ENCODE measurements at regions not wholly inside any gene's neighbourhood (a gene's known extent, or its start where the extent isn't known, plus 50 kb on each side); places are given as distances from the start of the nearest gene placed in this dataset.

DNA sequence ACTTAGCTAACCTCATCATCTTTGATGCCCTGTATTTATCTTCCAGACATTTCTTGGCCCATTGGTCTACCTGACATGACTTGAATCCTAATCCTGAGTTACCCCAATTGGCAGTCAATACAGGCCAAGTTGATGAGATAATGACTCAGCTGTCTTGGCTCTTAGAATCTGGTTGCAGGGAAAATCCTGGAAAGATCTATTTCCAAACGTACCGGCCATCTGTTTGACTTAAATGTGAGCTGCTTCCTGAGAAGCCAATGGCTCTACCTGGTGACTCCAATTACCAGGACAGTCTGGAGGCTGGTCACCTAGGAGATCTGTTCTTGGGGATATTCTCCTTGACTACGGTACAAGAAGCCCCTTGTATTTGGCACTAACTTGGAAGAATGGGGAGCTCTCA, 475.2 kb upstream of the BRINP1 start:
- Histone ChIP-seq H3K9ac (ENCODE audit: low read depth in 1 of 2, low read length in 2 of 2) (no peak overlapping the region), H3K4me1 (ENCODE audit: control insufficient read depth in 4 of 4, insufficient read depth in 4 of 4, low read length in 3 of 4) (no peaks in the 10 kb centered on the region), H3K9me3 (ENCODE audit: control insufficient read depth in 4 of 4, low read length in 3 of 4) (peaks cover 0 to 6% (median 5%) of the 10 kb centered on the region in 4 donors), H3K27ac (ENCODE audit: low read depth in 1 of 2, low read length in 2 of 2) (no peak overlapping the region), H3K27me3 (ENCODE audit: control insufficient read depth in 4 of 4, insufficient read depth in 4 of 4, low read length in 3 of 4) (no peaks in the 10 kb centered on the region), H3K4me3 (ENCODE audit: low read depth in 1 of 3, low read length in 3 of 3) (no peak overlapping the region), H3K36me3 (ENCODE audit: control insufficient read depth in 4 of 4, insufficient read depth in 3 of 4, low read depth in 1 of 4, low read length in 3 of 4) (no peaks in the 10 kb centered on the region)
- WGBS = 67% methylated on average over 3 of the region's 3 CpGs
- no peak for DNase-seq (ENCODE audit: low spot score)
- TF ChIP-seq, protein P1, sequence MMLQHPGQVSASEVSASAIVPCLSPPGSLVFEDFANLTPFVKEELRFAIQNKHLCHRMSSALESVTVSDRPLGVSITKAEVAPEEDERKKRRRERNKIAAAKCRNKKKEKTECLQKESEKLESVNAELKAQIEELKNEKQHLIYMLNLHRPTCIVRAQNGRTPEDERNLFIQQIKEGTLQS (IDR thresholded peaks at IDR 0.05) = no peak
- TF ChIP-seq HNF4A (conservative IDR thresholded peaks at IDR 0.05) (no peak), YY1 (IDR thresholded peaks at IDR 0.05) (no peak)
- TF ChIP-seq, protein P2, sequence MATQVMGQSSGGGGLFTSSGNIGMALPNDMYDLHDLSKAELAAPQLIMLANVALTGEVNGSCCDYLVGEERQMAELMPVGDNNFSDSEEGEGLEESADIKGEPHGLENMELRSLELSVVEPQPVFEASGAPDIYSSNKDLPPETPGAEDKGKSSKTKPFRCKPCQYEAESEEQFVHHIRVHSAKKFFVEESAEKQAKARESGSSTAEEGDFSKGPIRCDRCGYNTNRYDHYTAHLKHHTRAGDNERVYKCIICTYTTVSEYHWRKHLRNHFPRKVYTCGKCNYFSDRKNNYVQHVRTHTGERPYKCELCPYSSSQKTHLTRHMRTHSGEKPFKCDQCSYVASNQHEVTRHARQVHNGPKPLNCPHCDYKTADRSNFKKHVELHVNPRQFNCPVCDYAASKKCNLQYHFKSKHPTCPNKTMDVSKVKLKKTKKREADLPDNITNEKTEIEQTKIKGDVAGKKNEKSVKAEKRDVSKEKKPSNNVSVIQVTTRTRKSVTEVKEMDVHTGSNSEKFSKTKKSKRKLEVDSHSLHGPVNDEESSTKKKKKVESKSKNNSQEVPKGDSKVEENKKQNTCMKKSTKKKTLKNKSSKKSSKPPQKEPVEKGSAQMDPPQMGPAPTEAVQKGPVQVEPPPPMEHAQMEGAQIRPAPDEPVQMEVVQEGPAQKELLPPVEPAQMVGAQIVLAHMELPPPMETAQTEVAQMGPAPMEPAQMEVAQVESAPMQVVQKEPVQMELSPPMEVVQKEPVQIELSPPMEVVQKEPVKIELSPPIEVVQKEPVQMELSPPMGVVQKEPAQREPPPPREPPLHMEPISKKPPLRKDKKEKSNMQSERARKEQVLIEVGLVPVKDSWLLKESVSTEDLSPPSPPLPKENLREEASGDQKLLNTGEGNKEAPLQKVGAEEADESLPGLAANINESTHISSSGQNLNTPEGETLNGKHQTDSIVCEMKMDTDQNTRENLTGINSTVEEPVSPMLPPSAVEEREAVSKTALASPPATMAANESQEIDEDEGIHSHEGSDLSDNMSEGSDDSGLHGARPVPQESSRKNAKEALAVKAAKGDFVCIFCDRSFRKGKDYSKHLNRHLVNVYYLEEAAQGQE (IDR thresholded peaks at IDR 0.05) = no peak
- TF ChIP-seq, protein P3, sequence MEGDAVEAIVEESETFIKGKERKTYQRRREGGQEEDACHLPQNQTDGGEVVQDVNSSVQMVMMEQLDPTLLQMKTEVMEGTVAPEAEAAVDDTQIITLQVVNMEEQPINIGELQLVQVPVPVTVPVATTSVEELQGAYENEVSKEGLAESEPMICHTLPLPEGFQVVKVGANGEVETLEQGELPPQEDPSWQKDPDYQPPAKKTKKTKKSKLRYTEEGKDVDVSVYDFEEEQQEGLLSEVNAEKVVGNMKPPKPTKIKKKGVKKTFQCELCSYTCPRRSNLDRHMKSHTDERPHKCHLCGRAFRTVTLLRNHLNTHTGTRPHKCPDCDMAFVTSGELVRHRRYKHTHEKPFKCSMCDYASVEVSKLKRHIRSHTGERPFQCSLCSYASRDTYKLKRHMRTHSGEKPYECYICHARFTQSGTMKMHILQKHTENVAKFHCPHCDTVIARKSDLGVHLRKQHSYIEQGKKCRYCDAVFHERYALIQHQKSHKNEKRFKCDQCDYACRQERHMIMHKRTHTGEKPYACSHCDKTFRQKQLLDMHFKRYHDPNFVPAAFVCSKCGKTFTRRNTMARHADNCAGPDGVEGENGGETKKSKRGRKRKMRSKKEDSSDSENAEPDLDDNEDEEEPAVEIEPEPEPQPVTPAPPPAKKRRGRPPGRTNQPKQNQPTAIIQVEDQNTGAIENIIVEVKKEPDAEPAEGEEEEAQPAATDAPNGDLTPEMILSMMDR (IDR thresholded peaks at IDR 0.05; ENCODE audit: low read depth, low read length, missing input control) = no peak

DNA sequence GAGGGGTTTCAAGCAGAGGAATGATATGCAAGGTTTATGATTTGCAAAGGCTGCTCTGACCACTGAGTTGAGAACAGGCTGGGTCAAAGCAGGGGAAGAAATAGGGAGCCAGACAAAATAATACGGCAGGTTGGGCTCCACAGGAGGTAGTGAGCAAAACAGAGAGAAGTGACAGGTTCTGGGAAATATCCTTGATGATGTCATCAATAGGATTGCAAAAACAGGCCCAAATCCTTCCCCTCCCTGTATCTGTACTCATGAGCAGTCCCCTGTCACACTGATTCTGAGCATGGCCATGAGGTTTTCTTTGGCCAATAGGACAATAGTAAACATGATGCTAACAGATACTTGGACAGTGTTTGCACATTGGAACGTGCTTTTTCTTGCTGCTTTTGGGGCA, 471.8 kb upstream of the BRINP1 start:
- TF ChIP-seq YY1 (IDR thresholded peaks at IDR 0.05) = no peak
- Histone ChIP-seq H3K27me3 (ENCODE audit: control insufficient read depth in 4 of 4, insufficient read depth in 4 of 4, low read length in 3 of 4) (no peaks in the 10 kb centered on the region), H3K27ac (ENCODE audit: low read depth in 1 of 2, low read length in 2 of 2) (no peak overlapping the region), H3K4me1 (ENCODE audit: control insufficient read depth in 4 of 4, insufficient read depth in 4 of 4, low read length in 3 of 4) (no peaks in the 10 kb centered on the region), H3K9me3 (ENCODE audit: control insufficient read depth in 4 of 4, low read length in 3 of 4) (no peaks in the 10 kb centered on the region), H3K36me3 (ENCODE audit: control insufficient read depth in 4 of 4, insufficient read depth in 3 of 4, low read depth in 1 of 4, low read length in 3 of 4) (no peaks in the 10 kb centered on the region), H3K4me3 (ENCODE audit: low read depth in 1 of 3, low read length in 3 of 3) (no peak overlapping the region), H3K9ac (ENCODE audit: low read depth in 1 of 2, low read length in 2 of 2) (no peak overlapping the region)
- no peak for DNase-seq (ENCODE audit: low spot score)
- 50% methylated on average over 2 of the region's 2 CpGs for WGBS

DNA sequence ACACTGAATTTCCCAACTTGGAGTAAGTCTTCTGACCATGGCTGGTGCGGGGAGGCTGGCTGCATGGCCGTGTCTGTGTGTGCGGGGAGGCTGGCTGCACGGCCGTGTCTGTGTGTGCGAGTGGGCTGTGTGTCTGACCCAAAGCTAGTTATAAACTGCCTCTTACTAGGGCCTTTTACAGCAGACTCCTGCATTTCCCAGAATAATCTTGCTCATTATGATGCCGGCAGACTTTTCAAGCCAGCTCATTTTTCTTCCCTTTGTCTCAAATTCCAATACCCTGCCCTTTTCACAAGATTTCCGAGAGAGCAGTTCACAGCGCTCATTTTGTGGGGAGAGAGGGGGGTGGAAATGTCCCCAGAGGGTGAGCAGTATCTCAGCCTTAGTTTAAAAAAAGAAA, 470.7 kb upstream of the BRINP1 start:
- no peaks in the 10 kb centered on the region for H3K9me3 ChIP-seq (ENCODE audit: control insufficient read depth in 4 of 4, low read length in 3 of 4)
- 71% methylated on average over 9 of the region's 9 CpGs for WGBS
- H3K9ac ChIP-seq (ENCODE audit: low read depth in 1 of 2, low read length in 2 of 2) = no peak overlapping the region
- no peaks in the 10 kb centered on the region for H3K27me3 ChIP-seq (ENCODE audit: control insufficient read depth in 4 of 4, insufficient read depth in 4 of 4, low read length in 3 of 4)
- H3K36me3 ChIP-seq (ENCODE audit: control insufficient read depth in 4 of 4, insufficient read depth in 3 of 4, low read depth in 1 of 4, low read length in 3 of 4) = no peaks in the 10 kb centered on the region
- DNase-seq (ENCODE audit: low spot score) = no peak
- no peaks in the 10 kb centered on the region for H3K4me1 ChIP-seq (ENCODE audit: control insufficient read depth in 4 of 4, insufficient read depth in 4 of 4, low read length in 3 of 4)
- H3K4me3 ChIP-seq (ENCODE audit: low read depth in 1 of 3, low read length in 3 of 3) = no peak overlapping the region
- H3K27ac ChIP-seq (ENCODE audit: low read depth in 1 of 2, low read length in 2 of 2) = no peak overlapping the region
- TF ChIP-seq, protein P3 (IDR thresholded peaks at IDR 0.05; ENCODE audit: low read depth, low read length, missing input control) = no peak
- TF ChIP-seq RXRA (IDR thresholded peaks at IDR 0.05) (no peak), EGR1 (IDR thresholded peaks at IDR 0.05; ENCODE audit: low read depth in 2 of 2) (no peak), FOXA1 (IDR thresholded peaks at IDR 0.05) (no peak), GABPA (IDR thresholded peaks at IDR 0.05 in 1 of 2, conservative IDR thresholded peaks at IDR 0.05 in 1 of 2) (no peak), SP1 (IDR thresholded peaks at IDR 0.05) (no peak), YY1 (IDR thresholded peaks at IDR 0.05) (no peak), FOXA2 (IDR thresholded peaks at IDR 0.05) (no peak), TAF1 (conservative IDR thresholded peaks at IDR 0.05) (no peak)
- TF ChIP-seq, protein P2 (IDR thresholded peaks at IDR 0.05) = no peak
- TF ChIP-seq, protein P1 (IDR thresholded peaks at IDR 0.05) = no peak

All from liver (tissue), 8 donors.